ENCODE measurements at regions not wholly inside any gene's neighbourhood (a gene's known extent, or its start where the extent isn't known, plus 50 kb on each side); places are given as distances from the start of the nearest gene placed in this dataset.

DNA sequence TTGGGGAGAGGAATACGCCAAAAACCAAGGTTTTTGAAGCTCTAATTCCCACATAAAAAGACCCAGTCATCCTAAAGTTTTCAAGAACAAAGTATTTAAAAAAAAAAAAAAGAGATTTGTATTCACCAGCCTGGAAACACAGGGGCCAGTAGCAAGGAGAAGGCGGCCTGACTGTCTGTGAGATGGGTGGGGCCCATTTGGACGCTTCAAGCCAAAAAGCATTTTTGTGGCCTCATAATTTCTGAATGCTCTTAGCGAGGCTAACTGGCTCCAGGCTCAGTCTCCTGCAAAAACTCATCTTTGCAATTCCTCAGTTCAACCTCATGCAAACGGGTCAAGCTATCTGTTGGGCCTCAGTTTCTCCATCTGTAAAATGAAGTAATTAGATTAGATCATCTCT lies 514.1 kb downstream of the MED13L start:
- DNase-seq (no peak), ATAC-seq (no peak)
- CTCF ChIA-PET: no interaction called here
- POLR2A ChIA-PET: no interaction called here
- intact Hi-C loops (cut with micrococcal nuclease): no loop called here
- no peak overlapping the region for H3K4me3 Mint-ChIP-seq
- peaks cover 1% of the 10 kb centered on the region for H3K9me3 Mint-ChIP-seq
- TF ChIP-seq, protein P1, sequence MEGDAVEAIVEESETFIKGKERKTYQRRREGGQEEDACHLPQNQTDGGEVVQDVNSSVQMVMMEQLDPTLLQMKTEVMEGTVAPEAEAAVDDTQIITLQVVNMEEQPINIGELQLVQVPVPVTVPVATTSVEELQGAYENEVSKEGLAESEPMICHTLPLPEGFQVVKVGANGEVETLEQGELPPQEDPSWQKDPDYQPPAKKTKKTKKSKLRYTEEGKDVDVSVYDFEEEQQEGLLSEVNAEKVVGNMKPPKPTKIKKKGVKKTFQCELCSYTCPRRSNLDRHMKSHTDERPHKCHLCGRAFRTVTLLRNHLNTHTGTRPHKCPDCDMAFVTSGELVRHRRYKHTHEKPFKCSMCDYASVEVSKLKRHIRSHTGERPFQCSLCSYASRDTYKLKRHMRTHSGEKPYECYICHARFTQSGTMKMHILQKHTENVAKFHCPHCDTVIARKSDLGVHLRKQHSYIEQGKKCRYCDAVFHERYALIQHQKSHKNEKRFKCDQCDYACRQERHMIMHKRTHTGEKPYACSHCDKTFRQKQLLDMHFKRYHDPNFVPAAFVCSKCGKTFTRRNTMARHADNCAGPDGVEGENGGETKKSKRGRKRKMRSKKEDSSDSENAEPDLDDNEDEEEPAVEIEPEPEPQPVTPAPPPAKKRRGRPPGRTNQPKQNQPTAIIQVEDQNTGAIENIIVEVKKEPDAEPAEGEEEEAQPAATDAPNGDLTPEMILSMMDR (IDR thresholded peaks at IDR 0.05): no peak
- peaks cover 3% of the 10 kb centered on the region for H3K27me3 Mint-ChIP-seq
- no peaks in the 10 kb centered on the region for H3K36me3 Mint-ChIP-seq (ENCODE audit: low read depth)
- no peaks in the 10 kb centered on the region for H3K4me1 Mint-ChIP-seq (ENCODE audit: low read depth)
- no peak overlapping the region for H3K27ac Mint-ChIP-seq

DNA sequence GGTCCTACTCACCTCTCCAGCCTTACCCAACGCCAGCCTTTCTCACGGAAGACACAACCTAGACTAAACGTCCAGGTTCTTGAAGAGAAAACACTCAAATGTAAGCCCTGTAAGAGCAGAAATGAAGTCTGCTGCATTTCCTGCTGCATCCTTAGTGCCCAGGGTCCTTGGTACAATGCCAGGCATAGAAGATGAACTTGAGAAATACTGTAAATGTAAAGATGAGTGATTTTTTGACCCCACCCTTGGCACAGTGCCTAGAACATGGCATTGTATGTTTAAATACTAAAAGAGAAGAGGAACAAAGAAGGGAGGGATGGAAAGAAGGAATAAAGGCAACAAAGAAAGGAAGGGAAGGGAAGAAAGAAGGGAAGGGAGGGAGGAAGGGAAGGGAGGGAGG lies 514.6 kb downstream of the MED13L start:
- CTCF ChIA-PET: no interaction called here
- H3K27ac Mint-ChIP-seq: no peak overlapping the region
- H3K4me1 Mint-ChIP-seq (ENCODE audit: low read depth): no peaks in the 10 kb centered on the region
- H3K36me3 Mint-ChIP-seq (ENCODE audit: low read depth): no peaks in the 10 kb centered on the region
- POLR2A ChIA-PET: no interaction called here
- intact Hi-C loops (cut with micrococcal nuclease): no loop called here
- H3K9me3 Mint-ChIP-seq: peaks cover 1% of the 10 kb centered on the region
- TF ChIP-seq, protein P1 (IDR thresholded peaks at IDR 0.05): no peak
- no peak overlapping the region for H3K4me3 Mint-ChIP-seq
- H3K27me3 Mint-ChIP-seq: peaks cover 6% of the 10 kb centered on the region
- DNase-seq: no peak
- no peak for ATAC-seq

DNA sequence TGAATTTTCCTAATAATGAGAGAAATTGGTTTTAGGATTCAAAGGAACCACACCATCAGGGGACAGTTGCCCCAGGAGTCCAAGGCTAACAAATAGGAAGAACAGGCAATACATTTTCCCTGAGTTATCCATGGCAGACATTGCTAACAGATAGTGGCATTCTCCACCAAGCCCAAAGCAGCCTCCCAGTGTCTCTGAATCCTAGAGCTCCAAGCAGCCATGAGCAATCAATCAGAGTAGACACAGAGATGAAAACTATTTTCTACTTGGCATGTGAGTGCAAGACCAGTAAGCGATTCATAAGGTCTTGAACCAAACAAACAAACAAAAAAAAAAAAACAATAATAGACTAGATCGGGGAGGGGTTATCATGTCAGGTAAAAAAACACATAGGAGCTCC lies 515.7 kb downstream of the MED13L start:
- ATAC-seq (no peak), DNase-seq (no peak)
- intact Hi-C loops (cut with micrococcal nuclease): no loop called here
- Mint-ChIP-seq H3K27me3 (peaks cover 6% of the 10 kb centered on the region), H3K27ac (no peak overlapping the region), H3K36me3 (ENCODE audit: low read depth) (no peaks in the 10 kb centered on the region), H3K9me3 (peaks cover 1% of the 10 kb centered on the region), H3K4me1 (ENCODE audit: low read depth) (no peaks in the 10 kb centered on the region), H3K4me3 (no peak overlapping the region)
- ChIA-PET POLR2A (no interaction called here), CTCF (no interaction called here)
- TF ChIP-seq, protein P1 (IDR thresholded peaks at IDR 0.05): no peak

DNA sequence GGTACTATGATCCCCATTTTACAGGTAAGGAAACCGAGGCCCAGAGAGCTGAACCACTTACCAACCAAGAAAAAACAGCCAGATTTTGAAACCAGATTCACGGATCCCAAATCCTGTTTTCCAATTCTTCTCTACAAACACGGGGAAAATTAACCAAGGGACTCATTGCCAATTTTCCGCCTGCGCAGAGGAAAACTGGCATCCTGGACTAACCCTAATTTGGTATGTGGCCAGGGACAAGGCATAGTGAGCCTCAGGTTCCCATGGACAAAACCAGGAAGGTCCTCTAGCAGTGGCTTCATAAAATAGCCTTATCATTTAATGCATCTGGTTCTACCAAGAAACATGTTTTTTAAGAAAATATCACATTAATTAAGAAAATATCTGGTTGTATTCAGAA lies 517.3 kb downstream of the MED13L start:
- peaks cover 6% of the 10 kb centered on the region for H3K27me3 Mint-ChIP-seq
- intact Hi-C loops (cut with micrococcal nuclease): no loop called here
- peaks cover 1% of the 10 kb centered on the region for H3K9me3 Mint-ChIP-seq
- CTCF ChIA-PET: no interaction called here
- H3K4me3 Mint-ChIP-seq: no peak overlapping the region
- no peak overlapping the region for H3K27ac Mint-ChIP-seq
- DNase-seq (no peak), ATAC-seq (no peak)
- POLR2A ChIA-PET: no interaction called here
- H3K4me1 Mint-ChIP-seq (ENCODE audit: low read depth): no peaks in the 10 kb centered on the region
- H3K36me3 Mint-ChIP-seq (ENCODE audit: low read depth): no peaks in the 10 kb centered on the region
- TF ChIP-seq, protein P1 (IDR thresholded peaks at IDR 0.05): no peak

DNA sequence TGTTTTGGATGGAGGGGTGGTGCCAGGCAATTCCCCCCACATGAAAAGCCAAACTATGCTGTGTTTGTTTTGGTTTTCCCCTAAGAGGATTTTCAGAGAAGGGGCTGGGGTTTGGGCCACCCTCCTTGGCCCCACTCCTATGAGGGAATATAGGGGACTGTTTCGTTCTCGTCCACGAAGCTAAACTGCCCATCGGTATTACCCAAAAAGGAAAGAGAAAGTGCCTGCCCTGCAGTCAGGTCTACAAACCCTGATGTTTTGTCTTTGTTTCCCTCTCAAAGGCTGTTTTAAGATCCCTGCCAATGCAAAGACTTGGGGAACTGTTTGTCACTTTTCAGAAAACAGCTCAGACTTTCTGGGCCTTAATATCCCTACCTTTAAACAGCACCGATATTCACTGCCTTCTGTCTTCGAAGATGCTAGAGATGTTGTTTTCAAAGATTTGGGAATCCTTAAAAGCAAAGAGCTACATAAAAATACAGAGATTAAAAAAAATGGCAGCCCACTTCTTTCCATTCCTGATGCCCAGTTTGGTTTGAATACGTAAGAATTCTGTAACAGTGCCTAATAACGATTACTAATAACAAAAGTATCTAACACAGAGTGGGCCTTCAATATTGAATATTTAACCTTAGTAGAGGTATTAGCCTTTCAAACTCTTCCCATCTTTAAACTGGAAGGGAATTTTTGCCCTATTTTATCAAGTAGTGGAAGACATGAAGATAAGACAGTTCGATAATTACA lies 518.4 kb downstream of the MED13L start:
- POLR2A ChIA-PET: no interaction called here

More for the DNA sequence above, 518.4 kb downstream of the MED13L start:
- CTCF ChIA-PET: no interaction called here
- DNase-seq: no peak
- no peak overlapping the region for H3K4me3 Mint-ChIP-seq
- no peak overlapping the region for H3K27ac Mint-ChIP-seq
- no peaks in the 10 kb centered on the region for H3K9me3 Mint-ChIP-seq
- no peaks in the 10 kb centered on the region for H3K36me3 Mint-ChIP-seq (ENCODE audit: low read depth)
- ATAC-seq: no peak
- no peaks in the 10 kb centered on the region for H3K4me1 Mint-ChIP-seq (ENCODE audit: low read depth)
- H3K27me3 Mint-ChIP-seq: peaks cover 10% of the 10 kb centered on the region
- TF ChIP-seq, protein P1 (IDR thresholded peaks at IDR 0.05): no peak
- intact Hi-C loops (cut with micrococcal nuclease): no loop called here

Measured in activated CD8-positive, alpha-beta T cell treated with anti-CD3 and anti-CD28 coated beads for 36 hours (primary cell).